DND-41 (cell line): ENCODE measurements at regions not wholly inside any gene's neighbourhood (a gene's known extent, or its start where the extent isn't known, plus 50 kb on each side); places are given as distances from the start of the nearest gene placed in this dataset.

ENCODE experiments used
- ATAC-seq: fragments of 200-7000 bp; cut with Tn5 transposase; 3 replicates; pipeline ENCODE4 v1.9.1; 2021; ENCODE audit warnings: low read depth; ENCODE audit not compliant: insufficient read depth
- DNase-seq: peaks from one replicate; pipeline ENCODE4 v3.0.0-alpha.2; 2020
- H2AFZ ChIP-seq: 2 replicates; pipeline ENCODE4 v1.6.0; 2012; ENCODE audit warnings: low read depth, low read length
- H3K27ac ChIP-seq: 2 replicates; pipeline ENCODE4 v1.5.1; 2012; ENCODE audit warnings: low read length, inconsistent platforms
- H3K27me3 ChIP-seq: fragments of 200-600 bp; sonication (generic); 2 replicates; pipeline ENCODE4 v1.6.0; 2012; ENCODE audit warnings: low read length, mild to moderate bottlenecking, inconsistent platforms; ENCODE audit not compliant: insufficient read depth, poor library complexity
- H3K36me3 ChIP-seq: 2 replicates; pipeline ENCODE4 v1.5.1; 2012; ENCODE audit warnings: low read length, inconsistent platforms; ENCODE audit not compliant: insufficient read depth
- H3K4me1 ChIP-seq: 2 replicates; pipeline ENCODE4 v1.5.1; 2012; ENCODE audit warnings: mild to moderate bottlenecking, low read length; ENCODE audit not compliant: insufficient read depth
- H3K4me2 ChIP-seq: 2 replicates; pipeline ENCODE4 v1.6.0; 2012; ENCODE audit warnings: mild to moderate bottlenecking, moderate library complexity, low read length, inconsistent platforms; ENCODE audit not compliant: insufficient read depth
- H3K4me3 ChIP-seq, 2 experiments: fragments of 200-600 bp in 1 of 2; shearing (Covaris generic) in 1 of 2; 2 replicates each; pipeline ENCODE4 v1.5.1; 2012 to 2016; ENCODE audit warnings: inconsistent platforms in 2 of 2, low read length in 2 of 2, mild to moderate bottlenecking in 2 of 2, low read depth in 1 of 2, moderate library complexity in 1 of 2
- H3K79me2 ChIP-seq: 2 replicates; pipeline ENCODE4 v1.6.0; 2012; ENCODE audit warnings: low read length, inconsistent platforms; ENCODE audit not compliant: insufficient read depth
- H3K9ac ChIP-seq: 2 replicates; pipeline ENCODE4 v1.6.0; 2012; ENCODE audit warnings: low read depth, mild to moderate bottlenecking, inconsistent platforms, low read length, moderate library complexity
- H3K9me3 ChIP-seq: 2 replicates; pipeline ENCODE4 v1.5.1; 2012; ENCODE audit warnings: low read length, moderate library complexity, mild to moderate bottlenecking, inconsistent platforms; ENCODE audit not compliant: insufficient read depth, severe bottlenecking
- H4K20me1 ChIP-seq: 2 replicates; pipeline ENCODE4 v1.6.0; 2012; ENCODE audit warnings: low read length; ENCODE audit not compliant: insufficient read depth
- CTCF ChIP-seq: IDR thresholded peaks from 2 replicates; pipeline ENCODE4 v1.5.1; 2012; ENCODE audit warnings: borderline replicate concordance, low read length, moderate library complexity, mild to moderate bottlenecking; ENCODE audit not compliant: poor library complexity, severe bottlenecking; ENCODE audit errors: extremely low read depth
- EZH2 ChIP-seq: IDR thresholded peaks from 3 replicates; pipeline ENCODE4 v1.6.1; 2012; ENCODE audit warnings: borderline replicate concordance, low read depth, mild to moderate bottlenecking, moderate library complexity, low read length, inconsistent platforms; ENCODE audit not compliant: severe bottlenecking

GRCh38 chr4:114109776-114110175 is 130.3 kb upstream of the ARSJ start:
- no peaks in the 10 kb centered on the region for H3K4me1 ChIP-seq
- no peak overlapping the region for H3K9ac ChIP-seq
- H3K36me3 ChIP-seq, result no peaks in the 10 kb centered on the region
- H3K9me3 ChIP-seq, result no peaks in the 10 kb centered on the region
- no peak overlapping the region for H3K4me3 ChIP-seq
- no peak for ATAC-seq
- no peaks in the 10 kb centered on the region for H4K20me1 ChIP-seq
- no peak for DNase-seq
- no peak overlapping the region for H3K27ac ChIP-seq
- no peaks in the 10 kb centered on the region for H3K27me3 ChIP-seq
- H2AFZ ChIP-seq, result no peak overlapping the region
- no peak overlapping the region for H3K4me2 ChIP-seq
- H3K79me2 ChIP-seq, result no peaks in the 10 kb centered on the region
- no peak for TF ChIP-seq CTCF
- TF ChIP-seq EZH2, result no peak

- Histone ChIP-seq H3K36me3 (no peaks in the 10 kb centered on the region), H4K20me1 (no peaks in the 10 kb centered on the region), H3K4me3 (no peak overlapping the region), H3K9me3 (no peaks in the 10 kb centered on the region), H3K27me3 (no peaks in the 10 kb centered on the region), H3K9ac (no peak overlapping the region), H3K4me2 (no peak overlapping the region), H3K4me1 (no peaks in the 10 kb centered on the region), H2AFZ (no peak overlapping the region), H3K27ac (no peak overlapping the region), H3K79me2 (no peaks in the 10 kb centered on the region)
- TF ChIP-seq CTCF (no peak), EZH2 (no peak)
- DNase-seq, result no peak
- ATAC-seq, result no peak
These were observed 136.1 kb upstream of the ARSJ start for GRCh38 chr4:114115526-114115925.

- no peaks in the 10 kb centered on the region for H3K79me2 ChIP-seq
- TF ChIP-seq CTCF (no peak), EZH2 (no peak)
- no peak overlapping the region for H3K4me2 ChIP-seq
- no peak overlapping the region for H3K9ac ChIP-seq
- H3K36me3 ChIP-seq, result no peaks in the 10 kb centered on the region
- H3K9me3 ChIP-seq, result no peaks in the 10 kb centered on the region
- no peak overlapping the region for H2AFZ ChIP-seq
- no peaks in the 10 kb centered on the region for H3K4me1 ChIP-seq
- H3K27ac ChIP-seq, result no peak overlapping the region
- ATAC-seq, result no peak
- H4K20me1 ChIP-seq, result no peaks in the 10 kb centered on the region
- H3K4me3 ChIP-seq, result no peak overlapping the region
- no peak for DNase-seq
- no peaks in the 10 kb centered on the region for H3K27me3 ChIP-seq
These were observed 137.4 kb upstream of the ARSJ start for GRCh38 chr4:114116861-114117260.

- H2AFZ ChIP-seq, result no peak overlapping the region
- H3K36me3 ChIP-seq, result no peaks in the 10 kb centered on the region
- no peaks in the 10 kb centered on the region for H4K20me1 ChIP-seq
- no peak for ATAC-seq
- no peak overlapping the region for H3K4me3 ChIP-seq
- no peak for DNase-seq
- H3K79me2 ChIP-seq, result no peaks in the 10 kb centered on the region
- H3K9ac ChIP-seq, result no peak overlapping the region
- no peaks in the 10 kb centered on the region for H3K9me3 ChIP-seq
- H3K4me1 ChIP-seq, result no peaks in the 10 kb centered on the region
- no peak overlapping the region for H3K4me2 ChIP-seq
- H3K27me3 ChIP-seq, result no peaks in the 10 kb centered on the region
- TF ChIP-seq CTCF (no peak), EZH2 (no peak)
- H3K27ac ChIP-seq, result no peak overlapping the region
These were observed 141.8 kb upstream of the ARSJ start for GRCh38 chr4:114121221-114121620.
